ENCODE measurements at regions not wholly inside any gene's neighbourhood (a gene's known extent, or its start where the extent isn't known, plus 50 kb on each side); places are given as distances from the start of the nearest gene placed in this dataset.
"Not testable (repeated sequence)": the region's sequence is repeated elsewhere in the genome, so short reads cannot be mapped to it uniquely, and the experiment has no call there.

DNA sequence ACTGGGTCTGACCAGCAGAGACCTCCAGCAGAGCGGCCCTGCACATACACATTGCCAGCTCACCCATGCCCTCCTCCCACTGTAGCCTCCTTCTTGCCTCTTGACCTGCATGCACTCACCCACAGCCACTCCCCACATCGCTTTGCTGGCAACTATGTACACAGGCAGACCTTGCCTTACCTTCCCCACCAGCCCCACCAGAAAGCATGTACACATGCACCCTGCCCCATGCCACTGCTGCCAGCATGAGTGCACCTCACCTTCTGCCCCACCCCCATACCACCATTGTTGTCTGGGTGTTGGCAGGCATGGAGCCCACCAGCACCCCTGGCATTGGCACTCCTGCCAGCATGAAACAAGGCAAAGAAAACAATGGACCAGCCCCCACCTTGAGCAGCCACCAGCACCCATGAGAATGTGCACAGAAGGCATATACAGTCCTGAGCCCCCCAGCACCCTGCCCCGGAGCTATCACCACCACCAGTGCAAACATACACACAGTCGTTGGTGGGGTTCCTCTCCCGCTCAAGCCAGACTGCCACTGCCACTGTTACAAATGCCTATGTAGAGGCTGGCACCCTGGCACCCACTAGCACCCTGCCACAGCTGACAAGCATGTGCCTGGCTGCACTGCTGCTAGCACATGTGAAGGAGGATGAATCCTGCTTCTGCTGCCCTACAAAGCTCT lies 171.4 kb upstream of the NR4A3 start:
- no peak for DNase-seq

DNA sequence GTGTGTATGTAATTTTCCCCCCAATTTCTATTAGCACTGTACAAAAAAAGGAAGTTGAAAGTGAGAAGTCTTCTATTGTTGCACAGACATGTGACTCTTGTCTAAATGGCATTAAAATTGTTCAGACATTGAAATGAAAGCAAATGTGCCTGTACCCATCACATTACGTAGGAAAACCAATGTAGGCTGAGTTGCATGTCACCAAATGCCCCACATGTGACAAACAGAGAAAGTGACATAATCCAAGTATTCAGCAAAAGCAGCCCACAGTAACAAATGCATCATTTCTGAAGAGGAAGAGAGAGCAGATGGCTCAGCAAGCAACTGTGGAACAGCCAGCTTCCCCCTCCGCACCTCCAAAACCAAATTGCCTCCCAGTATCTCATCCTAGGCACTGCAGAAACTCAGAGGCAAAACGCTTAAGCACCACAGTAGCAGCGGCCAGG lies 161.5 kb upstream of the NR4A3 start:
- DNase-seq, result peak; percentile 30

DNA sequence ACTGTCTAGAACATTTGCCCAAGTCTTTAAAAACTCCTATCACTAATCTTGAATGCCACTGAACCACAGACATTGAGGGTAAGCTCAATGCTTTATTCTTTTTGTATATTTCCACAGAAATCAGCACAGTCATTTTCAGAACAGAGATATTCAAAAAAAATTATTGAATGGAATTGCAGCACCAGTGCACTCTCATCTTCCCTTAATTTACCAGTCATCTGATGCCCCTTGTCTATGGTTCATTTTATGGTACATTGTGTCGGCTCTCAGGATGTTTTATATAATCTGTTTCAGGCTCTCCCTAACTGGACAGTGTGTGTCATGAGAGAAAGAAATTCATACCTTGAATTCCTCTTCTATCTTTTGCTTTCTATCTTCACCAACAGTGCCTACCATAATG lies 158.4 kb upstream of the NR4A3 start:
- no peak for DNase-seq

DNA sequence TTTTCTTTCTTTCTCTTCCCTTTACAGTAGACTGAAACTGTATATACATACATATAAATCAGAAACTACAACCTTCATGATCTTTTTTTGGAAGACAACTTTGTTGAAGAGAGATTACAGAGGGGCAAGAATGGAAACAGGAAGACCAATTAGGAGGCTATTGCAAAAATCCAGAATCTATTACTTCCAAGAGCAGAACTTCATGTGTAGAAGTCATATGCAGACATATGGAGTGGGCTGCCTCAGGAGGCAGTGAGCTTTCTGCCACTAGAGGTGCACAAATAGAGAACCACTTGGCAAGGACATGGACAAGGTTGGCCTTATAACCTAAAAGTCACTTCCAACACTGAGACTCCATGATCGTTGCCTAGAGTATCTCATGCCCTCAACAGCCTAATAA lies 157.8 kb upstream of the NR4A3 start:
- DNase-seq, result no peak

DNA sequence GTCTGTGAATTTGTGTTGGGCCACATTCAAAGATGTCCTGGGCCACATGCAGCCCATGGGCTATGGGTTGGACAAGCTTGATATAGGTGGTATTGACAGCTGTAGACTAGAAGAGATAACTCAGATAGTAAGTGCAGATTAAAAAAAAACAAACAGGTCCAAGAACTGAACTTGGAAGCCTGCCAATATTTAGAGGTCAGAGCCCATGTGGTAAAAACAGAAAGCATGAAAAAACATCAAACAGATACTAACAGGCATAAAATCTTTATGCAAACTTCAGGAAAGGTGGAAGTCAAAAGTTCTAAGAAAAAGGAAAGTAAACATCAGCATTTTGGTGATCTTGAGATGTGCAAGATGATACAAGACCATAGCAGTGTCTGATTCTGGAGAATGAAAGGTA lies 155.1 kb upstream of the NR4A3 start:
- peak; percentile 58 for DNase-seq

GRCh38 chr9:99670886-99671285 lies 150.8 kb upstream of the NR4A3 start:
- not testable (repeated sequence) for DNase-seq

GRCh38 chr9:99677281-99677680 lies 144.4 kb upstream of the NR4A3 start:
- DNase-seq, result no peak

GRCh38 chr9:99678566-99678965 lies 143.1 kb upstream of the NR4A3 start:
- DNase-seq, result no peak

- DNase-seq, result peak; percentile 47
Observed at GRCh38 chr9:99680191-99680590, 141.5 kb upstream of the NR4A3 start.

DNA sequence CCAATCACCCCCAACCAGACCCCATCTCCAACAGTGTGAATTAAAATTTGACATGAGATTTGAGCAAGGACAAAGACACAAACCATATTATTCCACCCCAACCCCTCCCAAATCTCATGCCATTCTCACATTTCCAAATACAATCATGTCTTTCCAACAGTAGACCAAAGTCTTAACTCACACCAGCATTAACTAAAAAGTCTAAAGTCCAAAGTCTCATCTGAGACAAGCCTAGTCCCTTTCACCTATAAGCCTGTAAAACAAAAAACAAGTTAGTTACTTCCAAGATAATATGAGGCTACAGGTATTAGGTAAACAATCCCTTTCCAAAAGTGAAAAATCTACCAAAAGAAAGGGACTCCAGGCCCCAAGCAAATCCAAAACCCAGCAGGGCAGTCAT lies 140.6 kb upstream of the NR4A3 start:
- no peak for DNase-seq

- no peak for DNase-seq
Observed at GRCh38 chr9:99682378-99682777, 139.3 kb upstream of the NR4A3 start.

DNA sequence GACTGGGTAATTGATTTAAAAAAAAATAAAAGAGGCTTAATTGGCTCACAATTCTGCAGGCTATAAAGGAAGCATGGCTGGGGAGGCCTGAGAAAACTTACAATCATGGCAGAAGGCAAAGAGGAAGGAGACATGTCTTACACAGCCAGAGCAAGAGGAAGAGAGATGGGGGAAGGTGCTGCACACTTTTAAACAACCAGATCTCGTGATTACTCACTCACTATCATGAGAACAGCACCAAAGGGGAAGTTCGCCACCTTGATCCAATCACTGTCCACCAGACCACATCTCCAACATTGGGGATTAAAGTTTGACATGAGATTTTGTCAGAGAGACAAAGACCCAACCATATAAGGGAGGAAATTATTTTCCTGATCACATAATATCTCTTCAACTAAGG lies 138.8 kb upstream of the NR4A3 start:
- no peak for DNase-seq

DNA sequence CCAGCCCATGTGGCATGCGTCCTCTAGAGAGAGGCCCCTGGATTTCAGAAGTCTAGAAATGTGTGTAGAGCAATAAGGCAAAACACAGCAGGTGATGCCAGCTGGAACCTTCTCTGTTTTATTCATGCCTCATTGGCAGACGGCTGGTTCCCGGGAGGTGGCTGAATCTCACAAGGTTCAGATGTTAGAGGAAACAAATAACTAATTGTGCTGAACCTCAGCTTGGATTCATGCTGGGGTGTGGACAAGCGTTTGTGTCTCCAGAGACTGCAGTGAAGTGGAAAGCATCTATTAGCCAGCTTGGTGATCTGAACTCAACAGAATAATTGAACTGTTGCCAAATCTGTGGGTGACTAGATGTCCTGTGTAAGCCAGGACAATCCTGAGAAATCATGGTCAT lies 131.1 kb upstream of the NR4A3 start:
- DNase-seq, result peak; percentile 95

DNA sequence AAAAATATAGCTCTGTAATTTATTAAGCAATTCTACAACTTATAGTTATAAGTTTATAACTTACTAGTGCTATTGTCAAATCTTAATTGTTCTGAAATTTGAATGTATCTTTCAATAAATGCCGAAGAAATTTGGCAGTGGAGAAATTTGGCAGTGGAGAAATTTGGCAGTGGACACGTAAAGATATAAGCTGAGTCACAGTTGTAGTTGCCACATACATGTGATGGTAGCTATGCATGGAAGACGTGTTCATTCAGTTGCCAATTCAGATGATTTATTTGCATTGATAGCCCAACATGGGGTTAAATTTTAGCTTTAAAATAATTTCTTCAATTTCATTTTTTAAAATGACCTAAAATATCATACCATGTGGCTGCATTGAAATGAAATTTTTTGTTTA lies 127.8 kb upstream of the NR4A3 start:
- no peak for DNase-seq

DNA sequence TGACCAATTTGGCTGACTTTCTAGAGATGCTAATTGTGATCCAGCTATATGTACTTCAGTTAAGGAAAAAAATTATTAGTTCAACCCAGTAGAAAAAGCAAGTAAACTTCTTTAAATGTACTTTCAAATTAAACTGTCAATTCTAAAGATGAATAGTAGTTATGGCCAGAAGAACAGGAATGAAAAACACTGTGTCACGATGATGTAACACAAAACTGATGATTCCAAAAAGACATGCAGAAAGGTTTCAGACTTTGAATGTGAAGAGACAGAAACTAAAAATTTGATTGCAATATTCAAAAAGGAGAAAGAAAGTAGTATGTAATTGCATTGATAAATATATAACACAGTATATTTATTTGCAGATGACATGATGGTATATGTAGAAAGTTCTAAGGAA lies 127.3 kb upstream of the NR4A3 start:
- no peak for DNase-seq

DNA sequence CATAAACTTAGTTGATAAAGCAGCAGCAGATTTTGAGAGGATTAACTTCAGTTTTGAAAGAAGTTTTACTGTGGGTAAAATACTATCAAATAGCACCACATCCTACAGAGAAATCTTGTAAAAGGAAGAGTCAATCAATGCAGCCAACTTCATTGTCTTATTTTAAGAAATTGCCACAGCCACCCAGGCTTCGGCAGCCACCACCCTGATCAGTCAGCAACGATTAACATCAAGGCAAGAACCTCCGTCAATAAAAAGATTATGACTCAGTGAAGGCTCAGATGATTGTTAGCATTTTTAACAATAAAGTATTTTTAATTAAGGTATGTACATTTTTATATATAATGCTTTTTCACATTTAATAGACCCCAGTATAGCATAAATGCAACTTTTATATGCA lies 122.3 kb upstream of the NR4A3 start:
- DNase-seq, result no peak

DNA sequence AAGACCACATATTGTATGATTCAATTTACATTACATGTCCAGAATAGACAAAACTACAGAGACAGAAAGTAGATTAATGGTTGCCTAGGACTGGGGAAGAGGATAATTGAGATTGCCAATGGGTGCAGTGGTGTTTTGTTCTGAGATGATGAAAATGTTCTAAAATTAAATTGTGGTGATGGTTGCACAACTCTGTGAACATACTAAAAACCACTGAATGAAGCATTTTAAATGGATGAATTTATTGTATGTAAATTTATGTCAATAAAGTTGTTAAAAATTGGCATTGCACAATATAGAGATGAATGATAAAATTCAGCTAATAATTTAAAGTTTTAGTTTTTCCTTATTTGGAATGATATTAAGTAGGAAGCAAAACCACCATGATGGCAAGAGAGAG lies 109.5 kb upstream of the NR4A3 start:
- no peak for DNase-seq

DNA sequence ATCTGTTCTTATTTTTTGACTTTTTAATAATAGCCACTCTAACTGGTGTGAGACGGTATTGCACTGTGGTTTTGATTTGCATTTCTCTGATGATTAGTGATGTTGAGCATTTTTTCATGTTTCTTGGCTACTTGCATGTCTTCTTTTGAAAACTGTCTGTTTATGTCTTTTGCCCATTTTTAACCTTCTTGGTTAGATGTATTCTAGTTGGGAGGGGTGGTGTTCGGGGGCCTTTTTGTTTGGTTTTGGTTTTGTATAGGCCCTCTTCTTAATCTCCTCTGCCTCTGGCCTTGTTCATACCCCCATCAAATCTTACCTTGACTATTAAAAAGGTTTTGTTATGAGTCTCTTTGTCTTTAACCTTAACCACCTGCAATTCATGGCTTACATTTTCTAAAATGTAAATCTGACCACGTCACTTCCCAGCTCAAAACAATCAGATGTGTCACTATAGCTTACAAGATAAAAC lies 107.8 kb upstream of the NR4A3 start:
- DNase-seq, result no peak

- no peak for DNase-seq
Observed at GRCh38 chr9:99718631-99719030, 103.1 kb upstream of the NR4A3 start.

DNA sequence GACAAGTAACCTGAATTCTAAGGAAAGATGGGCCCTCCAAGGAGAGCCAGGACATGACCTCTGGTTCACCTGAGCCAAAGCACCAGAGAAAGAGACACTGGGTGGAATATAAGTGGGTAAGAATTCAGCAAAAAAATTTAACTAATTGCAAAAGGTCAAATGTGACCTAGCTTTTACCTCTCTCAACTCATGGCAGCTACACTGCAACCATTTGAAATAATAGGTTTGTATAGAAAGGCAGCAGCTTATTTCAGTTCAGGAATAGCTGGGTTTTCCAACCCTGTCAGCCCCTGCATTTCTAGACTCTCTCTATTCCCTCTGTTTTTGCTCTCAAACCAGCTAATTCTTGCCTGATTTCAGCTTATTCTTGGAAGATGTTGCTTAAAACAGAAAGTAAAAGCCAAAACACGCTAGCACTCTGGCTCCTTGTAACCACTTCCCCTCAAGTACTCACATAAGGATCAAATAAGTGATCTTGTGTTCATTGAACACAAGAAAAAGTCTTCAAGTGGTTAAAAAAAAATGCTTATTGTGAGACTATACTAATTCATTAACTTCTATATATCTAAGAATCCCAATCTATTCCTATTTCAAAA lies 101.1 kb upstream of the NR4A3 start:
- no peak for DNase-seq

GRCh38 chr9:99721898-99722297 lies 99.8 kb upstream of the NR4A3 start:
- DNase-seq, result no peak

DNA sequence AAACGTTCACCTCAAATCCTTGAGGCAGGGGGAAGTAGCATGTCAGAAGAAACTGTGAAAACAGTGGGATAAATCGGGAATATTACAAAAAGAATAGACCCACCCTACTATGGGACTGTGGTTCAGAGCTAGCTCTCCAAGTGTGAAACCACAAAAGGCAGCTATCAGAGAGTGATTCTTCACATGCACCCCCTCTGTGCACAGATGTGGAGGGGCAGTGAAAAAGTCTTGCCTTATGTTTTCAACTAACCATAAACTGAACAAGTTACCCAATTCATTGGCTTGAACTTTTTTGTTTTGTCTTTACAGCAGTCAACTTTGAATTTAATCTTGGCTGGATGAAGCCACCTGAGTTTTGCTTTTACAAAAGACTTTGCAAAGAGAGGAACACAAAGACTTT lies 98.8 kb upstream of the NR4A3 start:
- no peak for DNase-seq

DNA sequence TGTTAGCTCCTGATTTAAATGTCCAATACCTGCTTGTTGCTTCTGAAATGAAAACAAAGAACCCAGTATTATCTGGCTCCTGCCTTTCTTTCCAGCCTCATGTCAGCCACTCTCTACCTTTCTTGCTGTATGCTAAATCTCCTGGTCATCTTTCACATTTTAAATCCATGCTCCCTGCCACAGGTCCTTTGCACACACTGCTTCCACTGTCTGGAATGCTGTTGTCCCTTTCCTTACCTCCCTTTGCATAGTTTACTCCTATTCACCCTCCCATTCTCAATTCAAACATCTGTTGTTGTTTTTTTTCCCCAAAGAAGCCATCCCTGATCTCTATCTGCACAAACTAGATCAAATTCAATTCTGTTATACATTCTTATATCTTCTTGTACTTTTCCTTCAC lies 97.0 kb upstream of the NR4A3 start:
- no peak for DNase-seq

DNA sequence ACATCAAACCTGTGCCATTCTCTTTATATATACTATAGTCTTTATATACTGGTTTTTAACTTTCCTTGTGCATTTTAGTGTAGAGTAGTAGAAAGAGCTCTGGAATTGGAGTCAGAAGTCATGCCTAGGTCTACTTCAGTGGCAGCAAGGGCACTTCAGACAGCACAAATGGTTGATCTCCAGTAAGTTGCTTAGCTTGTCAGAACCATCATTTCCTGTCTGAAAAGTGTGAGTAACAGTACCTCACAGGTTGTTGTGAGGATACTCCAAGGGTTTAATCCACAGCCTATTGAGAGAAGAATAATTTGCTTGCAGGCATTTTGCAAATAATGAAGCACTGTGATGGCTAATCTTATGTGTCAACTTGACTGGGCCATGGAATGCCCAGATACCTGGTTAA lies 95.8 kb upstream of the NR4A3 start:
- no peak for DNase-seq

GRCh38 chr9:99726758-99727157 lies 94.9 kb upstream of the NR4A3 start:
- DNase-seq, result no peak

All from NCI-H2171 treated with DMSO at 0.1 percent for 48 hours (cell line).